Erythroblast (primary cell): ENCODE measurements at regions not wholly inside any gene's neighbourhood (a gene's known extent, or its start where the extent isn't known, plus 50 kb on each side); places are given as distances from the start of the nearest gene placed in this dataset.

Source experiments
- GATA1 ChIP-seq: IDR thresholded peaks from 2 replicates; pipeline ENCODE4 v1.6.1; 2011; ENCODE audit warnings: low read depth, mild to moderate bottlenecking, control low read depth, low read length, moderate library complexity
- POLR2A ChIP-seq: IDR thresholded peaks from 2 replicates; pipeline ENCODE4 v1.6.1; 2011; ENCODE audit warnings: mild to moderate bottlenecking, low read length

- TF ChIP-seq POLR2A: no peak
- TF ChIP-seq GATA1: no peak
Measured at GRCh38 chr10:45515630-45516029, 141.6 kb downstream of the ALOX5 start.
